GM18951 (cell line): ENCODE measurements at regions not wholly inside any gene's neighbourhood (a gene's known extent, or its start where the extent isn't known, plus 50 kb on each side); places are given as distances from the start of the nearest gene placed in this dataset.
"Not testable (repeated sequence)": the region's sequence is repeated elsewhere in the genome, so short reads cannot be mapped to it uniquely, and the experiment has no call there.

Experiments
- POLR2A ChIP-seq: IDR thresholded peaks from 4 replicates; pipeline ENCODE4 v1.6.1; 2011; ENCODE audit warnings: mild to moderate bottlenecking; ENCODE audit not compliant: insufficient read length, insufficient read depth; ENCODE audit errors: extremely low read depth
- in situ Hi-C: fragments of 300-500 bp; cut with MboI; formaldehyde crosslinking; loops from one replicate; pipeline ENCODE4 v1.12.0; 2022; ENCODE audit warnings: low sequenced_read_pairs, mixed read lengths, inconsistent platforms; ENCODE audit not compliant: unreplicated experiment

DNA sequence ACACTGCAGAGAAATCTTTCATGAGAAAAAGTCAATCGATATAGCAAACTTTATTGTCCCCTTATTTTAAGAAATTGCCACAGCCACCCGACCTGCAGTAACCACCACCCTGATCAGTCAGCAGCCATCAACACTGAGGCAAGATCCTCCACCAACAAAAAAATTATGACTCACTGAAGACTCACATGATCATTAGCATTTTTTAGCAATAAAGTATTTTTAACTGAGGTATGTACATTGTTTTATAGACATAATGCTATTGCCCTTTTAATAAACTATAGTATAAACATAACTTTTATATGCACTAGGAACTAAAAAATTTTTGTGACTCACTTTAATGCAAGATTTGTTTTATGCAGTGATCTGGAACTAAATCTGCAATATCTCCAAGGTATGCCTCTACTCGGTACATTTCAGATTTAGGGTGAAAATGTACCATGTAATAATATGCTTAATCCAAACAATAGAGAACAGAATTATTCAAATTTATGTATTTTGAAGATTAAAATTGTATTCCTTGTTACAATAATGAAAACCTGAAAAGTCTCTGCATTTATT is 79.2 kb upstream of the CEP126 start:
- no peak for TF ChIP-seq POLR2A
- in situ Hi-C loops: loop anchor here (25.0 kb wide), 1 partner anchor 373 kb away; no protein-coding TSS in a partner anchor

DNA sequence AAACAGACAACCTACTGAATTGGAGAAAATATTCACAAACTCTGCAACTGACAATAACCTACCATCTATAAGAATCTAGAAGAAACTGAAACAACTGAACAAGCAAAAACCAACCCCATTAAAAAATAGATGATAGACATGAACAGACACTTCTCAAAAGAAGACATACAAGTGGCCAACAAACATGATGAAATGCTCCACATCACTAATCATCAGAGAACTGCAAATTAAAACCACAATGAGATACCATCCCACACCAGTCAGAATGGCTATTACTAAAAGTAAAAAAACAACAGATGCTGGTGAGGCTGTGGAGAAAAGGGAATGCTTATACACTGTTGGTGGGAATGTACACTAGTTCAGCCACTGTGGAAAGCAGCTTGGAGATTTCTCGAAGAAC is 84.3 kb upstream of the CEP126 start:
- in situ Hi-C loops: loop anchor here (25.0 kb wide), 1 partner anchor 368 kb away; no protein-coding TSS in a partner anchor

DNA sequence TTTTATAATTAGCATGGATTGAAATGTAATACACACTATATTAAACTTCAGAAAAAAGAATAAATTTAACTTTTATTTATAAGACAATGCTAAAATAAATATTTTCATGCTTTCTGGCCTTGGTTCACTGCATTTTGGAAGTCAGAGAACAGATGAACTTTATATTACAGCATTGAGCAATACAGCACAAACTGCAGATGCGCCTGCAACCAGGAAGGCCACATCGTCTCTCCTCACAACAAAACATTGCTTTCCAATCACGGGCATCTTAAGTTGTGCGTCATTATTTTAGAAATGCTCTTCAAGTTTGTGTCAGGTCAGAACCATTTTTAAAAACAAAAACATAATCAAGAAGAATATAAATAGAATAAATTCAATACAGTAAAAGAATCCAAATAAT is 89.3 kb upstream of the CEP126 start:
- in situ Hi-C loops: loop anchor here (25.0 kb wide), 1 partner anchor 363 kb away; no protein-coding TSS in a partner anchor
- TF ChIP-seq POLR2A: no peak

DNA sequence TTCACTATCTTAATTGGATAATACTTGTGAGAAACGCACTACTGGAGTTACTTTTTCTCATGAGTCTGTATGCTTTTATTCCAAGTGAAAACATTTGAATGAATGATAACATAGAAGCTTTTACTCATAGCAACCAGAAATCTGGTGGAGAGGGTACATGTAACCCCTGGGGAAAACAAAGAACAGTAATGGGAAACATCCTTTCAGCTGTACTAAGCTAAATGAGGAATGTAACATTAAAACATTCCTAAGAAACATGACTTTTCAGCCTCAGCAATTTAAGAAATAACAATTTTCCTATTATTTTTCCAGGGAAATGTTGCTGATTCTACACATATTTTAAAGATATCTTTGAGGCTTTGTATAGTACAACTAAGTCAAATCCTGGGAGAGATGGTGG is 97.2 kb upstream of the CEP126 start:
- TF ChIP-seq POLR2A: no peak
- in situ Hi-C loops: no loop called here

DNA sequence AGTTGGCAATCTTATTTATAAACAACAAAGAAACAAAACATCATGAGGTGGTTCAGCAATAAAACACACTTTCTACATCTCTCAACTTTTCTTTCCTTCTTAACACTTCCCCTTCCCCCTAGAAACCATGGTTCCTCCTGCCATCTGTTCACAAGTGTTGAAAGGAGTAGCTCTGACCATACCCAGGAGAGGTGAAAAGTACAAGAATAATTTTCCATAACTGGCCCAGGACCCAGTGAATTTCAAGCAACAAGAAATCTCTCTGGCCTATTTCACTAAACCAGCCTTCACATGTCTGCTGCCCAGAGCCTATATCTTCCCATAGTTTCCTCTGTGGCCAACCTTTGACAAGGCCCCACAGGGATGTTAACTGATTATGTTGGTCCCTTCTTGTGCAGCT is 98.2 kb upstream of the CEP126 start:
- in situ Hi-C loops: no loop called here
- TF ChIP-seq POLR2A: no peak

DNA sequence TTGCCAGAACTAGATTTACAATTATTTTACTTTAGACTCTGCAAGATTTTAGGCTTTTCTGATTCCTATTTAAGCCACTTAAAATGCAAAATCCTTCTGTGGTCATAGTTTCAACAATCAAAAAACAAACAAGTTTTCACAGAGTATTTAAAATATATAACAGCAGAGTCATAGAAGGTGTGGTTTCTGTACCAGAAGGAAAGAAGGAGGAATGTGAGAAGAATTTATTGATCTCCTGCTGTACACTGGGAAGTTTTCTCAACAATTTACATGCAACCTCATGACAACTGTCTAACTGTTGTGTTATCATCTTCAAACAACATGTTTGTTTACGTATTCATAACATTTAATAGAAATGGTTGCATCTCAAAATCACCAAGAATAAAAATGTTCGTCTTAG is 102.3 kb upstream of the CEP126 start:
- in situ Hi-C loops: no loop called here
- no peak for TF ChIP-seq POLR2A

DNA sequence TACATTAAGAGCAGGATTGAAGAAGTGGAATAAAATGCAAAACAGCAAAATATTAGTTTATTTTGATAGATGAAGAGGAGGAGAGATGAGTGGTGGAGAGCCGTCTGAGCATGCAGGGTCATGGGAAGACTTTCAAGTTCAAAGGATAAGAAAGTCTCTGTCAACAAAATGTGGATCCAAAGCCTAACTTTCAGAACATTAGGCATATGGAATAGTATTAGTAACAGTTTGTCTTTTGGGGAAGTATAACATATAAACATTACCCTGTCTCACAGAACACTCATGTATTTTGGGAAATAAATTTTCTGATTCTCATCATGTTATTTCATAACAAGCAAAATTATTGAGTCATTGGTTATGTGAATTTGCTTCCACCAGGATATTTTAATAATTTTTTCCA is 104.3 kb upstream of the CEP126 start:
- no peak for TF ChIP-seq POLR2A
- in situ Hi-C loops: no loop called here

DNA sequence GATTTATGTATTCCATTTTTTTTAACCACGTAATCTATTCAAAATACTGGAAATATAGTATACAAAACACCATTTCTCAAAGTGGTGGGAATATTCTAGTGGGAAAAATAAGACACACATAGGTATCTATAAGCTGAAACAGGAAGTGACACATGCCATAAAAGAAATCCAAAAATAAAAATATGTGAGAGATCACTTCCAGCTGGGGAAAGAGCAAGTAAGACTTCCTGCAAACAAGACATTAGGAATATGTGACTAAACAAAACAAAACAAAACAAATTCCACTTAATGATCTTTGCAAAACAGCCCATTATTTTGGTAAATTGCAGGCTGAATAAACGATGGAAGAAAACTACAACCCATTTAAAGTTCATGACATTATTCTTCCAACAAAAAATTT is 107.3 kb upstream of the CEP126 start:
- in situ Hi-C loops: no loop called here
- TF ChIP-seq POLR2A: no peak

DNA sequence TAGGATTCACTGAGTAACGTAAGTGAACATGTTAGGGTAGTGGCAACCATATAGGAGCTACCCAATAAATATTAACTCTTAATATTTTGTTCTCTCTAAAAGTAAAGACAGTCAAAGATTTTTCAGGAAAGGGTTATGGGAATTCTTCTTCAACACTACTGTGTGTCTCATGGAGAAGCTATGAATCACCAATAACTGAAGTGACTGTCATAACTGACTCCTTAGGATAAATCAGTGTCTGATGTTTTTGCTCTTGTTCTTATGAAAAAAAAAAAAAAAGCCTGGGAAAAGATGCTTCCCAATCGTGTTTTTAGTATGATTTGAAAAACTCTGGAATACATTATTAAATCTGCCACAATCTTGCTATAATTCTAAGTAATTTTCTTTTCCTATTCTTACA is 111.2 kb upstream of the CEP126 start:
- in situ Hi-C loops: no loop called here
- no peak for TF ChIP-seq POLR2A

DNA sequence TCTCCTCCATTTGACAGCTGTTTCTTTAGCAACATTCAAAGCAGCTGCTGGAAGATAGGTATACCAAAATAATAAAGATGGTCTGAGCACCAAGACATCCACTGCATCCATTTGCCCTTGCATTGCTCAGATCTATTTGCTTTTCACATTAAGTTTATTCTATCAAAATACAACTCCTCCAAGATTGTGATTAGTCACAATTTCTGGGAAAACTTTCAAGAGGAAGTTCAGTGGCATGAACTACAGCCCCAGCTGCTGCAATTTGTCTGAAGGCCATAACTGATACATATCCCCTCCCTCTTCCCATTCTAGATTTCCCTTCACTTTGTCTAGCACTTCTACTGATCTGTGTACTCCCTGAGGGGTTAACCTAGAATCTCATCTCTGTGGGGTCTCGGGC is 117.5 kb upstream of the CEP126 start:
- in situ Hi-C loops: no loop called here
- no peak for TF ChIP-seq POLR2A

DNA sequence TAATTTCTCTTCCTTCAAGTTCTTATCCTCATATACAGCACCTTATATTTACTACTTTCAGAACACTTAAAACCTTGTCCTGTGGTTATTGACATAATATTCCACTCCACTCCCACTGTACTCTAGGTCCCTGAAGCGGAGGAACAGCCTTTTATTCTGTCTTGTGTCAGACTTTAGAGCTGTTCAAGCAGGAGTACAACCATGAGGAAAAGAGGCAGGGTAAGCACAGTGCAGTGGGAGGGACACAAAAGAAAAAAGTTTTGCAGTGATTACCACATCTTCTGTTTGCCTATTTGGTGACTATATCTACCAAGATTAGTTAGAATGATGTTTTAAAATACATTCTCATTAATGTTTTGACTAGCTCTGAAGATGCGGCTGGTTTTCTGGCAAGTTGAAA is 122.0 kb upstream of the CEP126 start:
- in situ Hi-C loops: no loop called here
- TF ChIP-seq POLR2A: no peak

DNA sequence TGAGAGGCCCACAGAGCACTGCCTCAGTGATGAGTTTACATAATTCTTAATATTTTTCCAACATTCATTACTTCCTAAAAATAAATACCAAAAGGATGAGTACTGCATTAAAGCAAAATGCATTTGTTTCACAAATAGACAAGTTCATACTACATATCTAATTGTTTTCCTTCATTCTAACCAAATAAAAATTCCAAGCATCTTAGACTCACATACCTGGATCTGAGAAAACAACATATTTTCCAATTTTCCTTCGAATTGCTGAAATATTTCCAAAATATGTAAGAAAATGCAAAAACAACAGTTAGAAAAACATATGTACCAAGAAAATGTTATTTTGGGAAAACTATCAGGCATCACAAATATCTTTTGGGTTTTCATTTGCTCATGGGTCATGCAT is 127.9 kb upstream of the CEP126 start:
- in situ Hi-C loops: no loop called here

DNA sequence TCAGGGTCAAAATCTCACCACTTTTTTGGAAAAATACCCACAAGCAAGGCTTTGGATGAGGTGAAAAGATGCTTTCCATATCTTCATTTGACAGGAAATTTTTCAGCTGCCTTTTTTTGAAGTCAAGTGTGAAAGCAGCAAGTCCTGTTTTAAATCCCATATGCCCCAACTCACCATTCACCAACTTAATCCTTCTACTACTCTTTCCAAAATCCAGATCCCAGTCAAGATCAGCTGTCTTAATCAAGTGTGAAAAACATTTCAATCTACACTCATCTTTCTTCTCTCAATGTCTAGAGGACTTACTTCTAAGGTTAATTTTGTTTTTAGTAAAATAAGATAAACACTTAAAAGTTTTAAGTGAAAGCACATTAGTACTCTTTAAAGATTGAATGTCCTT is 128.4 kb upstream of the CEP126 start:
- in situ Hi-C loops: no loop called here
- TF ChIP-seq POLR2A: no peak

More for the DNA sequence above, 127.9 kb upstream of the CEP126 start:
- no peak for TF ChIP-seq POLR2A

DNA sequence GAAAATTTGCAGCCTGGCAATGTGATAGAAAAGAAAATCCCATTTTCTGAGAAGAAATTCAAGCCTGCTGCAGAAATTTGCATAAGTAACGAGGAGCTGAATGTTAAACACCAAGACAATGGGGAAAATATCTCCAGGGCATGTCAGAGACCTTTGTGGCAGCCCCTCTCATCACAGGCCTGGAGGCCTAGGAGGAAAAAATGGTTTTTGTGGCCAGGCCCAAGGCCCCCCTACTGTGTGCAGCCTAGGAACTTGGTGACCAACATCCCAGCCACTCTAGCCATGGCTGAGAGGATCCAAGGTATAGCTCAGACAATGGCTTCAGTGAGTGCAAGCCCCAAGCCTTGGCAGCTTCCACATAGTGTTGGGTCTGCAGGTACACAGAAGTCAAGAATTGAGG is 135.6 kb upstream of the CEP126 start:
- in situ Hi-C loops: not testable (repeated sequence)

DNA sequence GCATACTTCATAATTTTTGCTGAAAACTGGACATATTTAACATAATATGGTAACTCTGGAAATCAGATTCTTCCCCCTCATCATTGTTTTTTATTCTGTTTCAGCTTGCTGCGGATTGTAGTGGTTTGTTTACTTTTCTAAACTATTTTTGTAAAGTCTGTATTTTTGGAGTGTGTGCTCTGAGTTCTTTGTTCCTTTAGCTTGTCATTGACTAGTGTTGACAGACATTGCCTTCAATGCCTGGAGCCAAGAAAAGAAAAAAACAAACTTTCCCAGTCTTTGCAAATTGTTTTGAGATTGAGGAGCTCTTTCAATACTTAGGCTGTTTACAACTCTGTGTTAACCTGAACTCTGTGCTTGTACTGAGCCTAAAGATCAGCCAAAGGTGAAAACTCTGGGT is 137.3 kb upstream of the CEP126 start:
- TF ChIP-seq POLR2A: no peak

DNA sequence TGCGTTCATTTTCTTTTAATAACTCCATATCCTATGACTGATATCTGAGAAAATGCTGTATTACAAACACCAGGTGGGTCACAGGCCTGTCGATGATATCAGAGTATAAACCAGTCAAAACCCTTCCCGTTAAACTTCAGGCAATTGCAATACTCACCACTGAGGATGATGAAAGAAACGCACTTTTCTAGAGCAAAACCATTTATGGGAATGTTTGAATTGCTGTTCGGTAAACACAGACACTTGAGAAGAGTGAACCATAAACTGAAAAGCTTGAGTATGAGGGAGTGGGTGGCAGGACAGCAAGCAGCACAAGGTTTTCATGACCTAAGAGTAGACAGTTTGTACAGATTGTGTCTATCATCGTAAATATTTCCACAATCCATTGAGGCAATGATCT is 139.8 kb upstream of the CEP126 start:
- TF ChIP-seq POLR2A: no peak
- in situ Hi-C loops: no loop called here

More for the DNA sequence above, 137.3 kb upstream of the CEP126 start:
- in situ Hi-C loops: no loop called here

DNA sequence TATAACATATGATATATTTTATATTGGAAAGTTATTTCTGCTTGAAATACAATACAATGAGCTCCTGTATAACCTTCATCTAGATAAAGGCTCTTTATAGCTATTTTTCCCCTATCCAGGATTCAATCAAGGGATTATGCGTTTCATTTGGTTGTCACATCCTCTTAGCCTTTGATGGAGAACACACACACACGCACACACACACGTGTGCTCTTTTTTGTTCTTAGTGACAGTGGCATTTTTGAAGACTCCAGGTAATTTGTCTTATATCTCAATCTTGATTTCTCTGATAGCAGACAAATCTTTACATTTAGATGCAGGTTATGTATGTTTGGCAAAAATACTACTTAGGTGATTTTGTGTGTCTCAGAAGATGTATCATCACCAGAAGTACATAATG is 144.2 kb upstream of the CEP126 start:
- TF ChIP-seq POLR2A: no peak
- in situ Hi-C loops: no loop called here
